HuH-7 (cell line): ENCODE measurements at regions not wholly inside any gene's neighbourhood (a gene's known extent, or its start where the extent isn't known, plus 50 kb on each side); places are given as distances from the start of the nearest gene placed in this dataset.

ENCODE experiments used
- DNase-seq: peaks from one replicate; pipeline ENCODE4 v3.0.0; 2011; ENCODE audit warnings: low spot score

DNA sequence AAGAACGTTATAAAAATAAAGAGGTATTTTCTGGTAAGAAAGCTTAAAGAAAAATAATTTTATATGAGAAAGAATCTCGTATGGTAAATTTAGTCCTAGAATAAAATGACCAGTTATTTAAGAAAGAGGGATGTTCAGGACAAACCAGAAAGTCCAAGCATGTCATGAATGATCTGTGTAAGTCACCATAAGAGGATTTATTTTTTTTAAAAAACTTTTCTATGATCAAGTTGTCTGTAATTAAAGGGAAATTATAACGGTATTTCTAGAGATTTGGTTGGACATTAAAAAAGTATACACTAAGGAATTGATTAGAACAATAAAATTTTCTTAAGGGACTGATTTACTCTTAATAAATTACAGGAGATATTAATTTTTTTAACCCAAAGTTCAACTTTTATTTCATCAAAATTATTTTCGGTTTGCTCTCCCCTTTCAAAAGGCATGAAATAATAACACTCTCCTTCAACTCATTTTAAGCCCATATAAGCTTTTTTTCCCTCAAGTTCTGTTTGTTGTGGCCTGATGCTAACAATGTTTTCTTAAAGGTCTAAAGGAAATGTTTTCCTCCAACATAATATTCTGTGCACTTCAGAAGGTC, 49.9 kb upstream of the CPSF6 start:
- DNase-seq, result no peak
